ENCODE measurements at regions not wholly inside any gene's neighbourhood (a gene's known extent, or its start where the extent isn't known, plus 50 kb on each side); places are given as distances from the start of the nearest gene placed in this dataset.

DNA sequence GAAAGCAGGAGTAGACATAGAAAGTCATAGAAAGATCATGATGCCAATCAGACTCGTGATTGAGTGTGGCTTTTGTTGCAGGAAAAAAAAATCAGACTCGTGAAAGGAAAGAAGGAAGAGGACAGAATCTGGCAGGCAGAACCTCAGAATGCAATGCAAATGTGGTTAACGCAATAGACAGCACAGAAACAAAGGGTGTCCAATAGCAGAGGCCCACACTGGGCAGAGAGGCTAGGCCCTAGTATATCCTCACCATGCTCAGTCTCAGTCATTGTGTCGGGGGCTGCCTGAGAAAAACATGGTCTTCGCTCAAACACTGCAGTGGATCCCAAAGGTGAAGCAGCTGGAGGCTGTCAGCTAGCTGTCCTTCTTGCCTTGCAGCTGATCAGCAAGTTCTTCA is 102.8 kb upstream of the MAOA start:
- no peaks in the 10 kb centered on the region for H3K27me3 ChIP-seq (ENCODE audit: low read depth, low read length)
- H3K4me2 ChIP-seq (ENCODE audit: low read length) = no peak overlapping the region
- no peaks in the 10 kb centered on the region for H3K36me3 ChIP-seq (replicated peaks; ENCODE audit: low read depth, low read length)
- no peaks in the 10 kb centered on the region for H4K20me1 ChIP-seq (ENCODE audit: insufficient read depth, low read length)
- no peaks in the 10 kb centered on the region for H3K9me3 ChIP-seq (ENCODE audit: insufficient read depth, low read length)
- no peak overlapping the region for H3K27ac ChIP-seq (ENCODE audit: low read length)
- no peaks in the 10 kb centered on the region for H3K4me1 ChIP-seq (ENCODE audit: low read length)
- no peaks in the 10 kb centered on the region for H3K79me2 ChIP-seq (ENCODE audit: low read length)
- H3K4me3 ChIP-seq (ENCODE audit: low read length) = no peak overlapping the region
- no peak overlapping the region for H2AFZ ChIP-seq (ENCODE audit: low read depth, low read length)
- TF ChIP-seq, protein P1, sequence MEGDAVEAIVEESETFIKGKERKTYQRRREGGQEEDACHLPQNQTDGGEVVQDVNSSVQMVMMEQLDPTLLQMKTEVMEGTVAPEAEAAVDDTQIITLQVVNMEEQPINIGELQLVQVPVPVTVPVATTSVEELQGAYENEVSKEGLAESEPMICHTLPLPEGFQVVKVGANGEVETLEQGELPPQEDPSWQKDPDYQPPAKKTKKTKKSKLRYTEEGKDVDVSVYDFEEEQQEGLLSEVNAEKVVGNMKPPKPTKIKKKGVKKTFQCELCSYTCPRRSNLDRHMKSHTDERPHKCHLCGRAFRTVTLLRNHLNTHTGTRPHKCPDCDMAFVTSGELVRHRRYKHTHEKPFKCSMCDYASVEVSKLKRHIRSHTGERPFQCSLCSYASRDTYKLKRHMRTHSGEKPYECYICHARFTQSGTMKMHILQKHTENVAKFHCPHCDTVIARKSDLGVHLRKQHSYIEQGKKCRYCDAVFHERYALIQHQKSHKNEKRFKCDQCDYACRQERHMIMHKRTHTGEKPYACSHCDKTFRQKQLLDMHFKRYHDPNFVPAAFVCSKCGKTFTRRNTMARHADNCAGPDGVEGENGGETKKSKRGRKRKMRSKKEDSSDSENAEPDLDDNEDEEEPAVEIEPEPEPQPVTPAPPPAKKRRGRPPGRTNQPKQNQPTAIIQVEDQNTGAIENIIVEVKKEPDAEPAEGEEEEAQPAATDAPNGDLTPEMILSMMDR (IDR thresholded peaks at IDR 0.05; ENCODE audit: low read depth, low read length) = no peak
- TF ChIP-seq EZH2phosphoT487 (IDR thresholded peaks at IDR 0.05; ENCODE audit: low read depth) = no peak
- H3K9ac ChIP-seq (ENCODE audit: low read length) = no peak overlapping the region

DNA sequence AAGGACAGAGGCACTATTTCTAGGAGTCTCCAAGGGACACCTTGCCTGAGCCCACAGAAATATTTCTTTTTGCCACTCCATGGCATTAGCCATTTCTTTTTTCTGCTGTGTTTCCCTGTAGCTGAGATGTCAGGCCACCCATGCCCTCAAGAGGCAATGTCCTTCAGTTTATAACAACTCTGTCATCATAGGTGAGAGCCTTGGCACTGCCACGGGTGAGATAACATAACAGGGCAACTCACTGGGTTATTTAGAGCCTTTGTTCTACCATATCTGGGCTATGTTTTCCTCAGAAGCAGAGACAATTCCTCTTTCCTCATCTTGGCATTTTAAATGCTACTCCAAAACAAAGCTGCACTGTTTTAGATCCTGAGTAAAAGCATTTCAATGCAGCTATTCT is 99.9 kb upstream of the MAOA start:
- Histone ChIP-seq H3K9ac (ENCODE audit: low read length) (no peak overlapping the region), H3K4me1 (ENCODE audit: low read length) (no peaks in the 10 kb centered on the region), H2AFZ (ENCODE audit: low read depth, low read length) (no peak overlapping the region), H3K4me2 (ENCODE audit: low read length) (no peak overlapping the region), H4K20me1 (ENCODE audit: insufficient read depth, low read length) (no peaks in the 10 kb centered on the region), H3K9me3 (ENCODE audit: insufficient read depth, low read length) (no peaks in the 10 kb centered on the region), H3K36me3 (replicated peaks; ENCODE audit: low read depth, low read length) (no peaks in the 10 kb centered on the region), H3K27me3 (ENCODE audit: low read depth, low read length) (no peaks in the 10 kb centered on the region), H3K4me3 (ENCODE audit: low read length) (no peak overlapping the region), H3K27ac (ENCODE audit: low read length) (no peak overlapping the region), H3K79me2 (ENCODE audit: low read length) (no peaks in the 10 kb centered on the region)
- TF ChIP-seq, protein P1 (IDR thresholded peaks at IDR 0.05; ENCODE audit: low read depth, low read length) = no peak
- no peak for TF ChIP-seq EZH2phosphoT487 (IDR thresholded peaks at IDR 0.05; ENCODE audit: low read depth)

DNA sequence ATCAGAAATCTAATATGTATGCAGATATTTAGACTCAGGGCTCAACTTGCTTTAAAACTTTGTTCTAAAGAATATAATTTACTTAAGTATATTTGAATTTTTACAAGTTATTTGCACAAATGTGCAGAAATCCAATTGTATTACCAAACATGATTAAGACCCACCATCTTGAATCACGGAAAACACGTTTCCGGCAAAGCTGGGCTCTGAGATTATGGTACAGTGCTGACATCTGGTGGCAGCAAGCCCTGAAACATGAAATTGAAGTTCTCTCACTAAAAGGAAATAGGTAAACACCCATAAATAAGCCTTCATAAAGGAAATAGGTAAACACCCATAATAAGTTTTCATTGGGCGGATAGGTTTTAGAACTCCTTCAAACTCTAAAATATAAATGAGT is 98.3 kb upstream of the MAOA start:
- no peaks in the 10 kb centered on the region for H3K79me2 ChIP-seq (ENCODE audit: low read length)
- no peak overlapping the region for H3K27ac ChIP-seq (ENCODE audit: low read length)
- no peak overlapping the region for H3K4me3 ChIP-seq (ENCODE audit: low read length)
- no peaks in the 10 kb centered on the region for H3K36me3 ChIP-seq (replicated peaks; ENCODE audit: low read depth, low read length)
- no peaks in the 10 kb centered on the region for H3K4me1 ChIP-seq (ENCODE audit: low read length)
- peak overlapping the region; percentile 35 for H3K4me2 ChIP-seq (ENCODE audit: low read length)
- TF ChIP-seq, protein P1 (IDR thresholded peaks at IDR 0.05; ENCODE audit: low read depth, low read length) = peak; percentile 70
- TF ChIP-seq EZH2phosphoT487 (IDR thresholded peaks at IDR 0.05; ENCODE audit: low read depth) = no peak
- no peaks in the 10 kb centered on the region for H3K27me3 ChIP-seq (ENCODE audit: low read depth, low read length)
- H3K9me3 ChIP-seq (ENCODE audit: insufficient read depth, low read length) = no peaks in the 10 kb centered on the region
- no peaks in the 10 kb centered on the region for H4K20me1 ChIP-seq (ENCODE audit: insufficient read depth, low read length)
- H3K9ac ChIP-seq (ENCODE audit: low read length) = no peak overlapping the region
- H2AFZ ChIP-seq (ENCODE audit: low read depth, low read length) = peak overlapping the region; percentile 93

DNA sequence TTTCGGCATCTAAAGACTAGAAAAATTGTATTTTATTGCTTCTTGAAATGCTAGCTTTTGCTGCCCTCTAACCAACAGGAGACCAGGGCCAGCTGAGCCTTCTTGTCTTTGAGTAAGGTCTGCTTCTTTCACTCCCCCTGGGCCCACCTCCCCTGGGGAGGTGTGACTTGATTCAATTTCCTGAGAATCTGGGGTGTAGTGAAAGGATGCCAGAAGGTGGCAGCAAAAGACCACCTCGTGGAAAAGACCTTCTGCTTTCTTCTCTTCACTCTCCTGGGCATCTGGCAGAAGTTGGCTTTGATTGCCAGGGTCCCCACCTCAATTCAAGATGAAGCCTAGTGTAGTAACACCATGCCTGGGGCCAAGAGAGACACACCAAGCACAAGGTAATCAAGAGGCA is 96.5 kb upstream of the MAOA start:
- Histone ChIP-seq H2AFZ (ENCODE audit: low read depth, low read length) (no peak overlapping the region), H3K9ac (ENCODE audit: low read length) (no peak overlapping the region), H4K20me1 (ENCODE audit: insufficient read depth, low read length) (no peaks in the 10 kb centered on the region), H3K4me3 (ENCODE audit: low read length) (peak overlapping the region; percentile 42; the same call in 1 of the 2 replicates), H3K36me3 (replicated peaks; ENCODE audit: low read depth, low read length) (no peaks in the 10 kb centered on the region), H3K27me3 (ENCODE audit: low read depth, low read length) (no peaks in the 10 kb centered on the region), H3K9me3 (ENCODE audit: insufficient read depth, low read length) (no peaks in the 10 kb centered on the region), H3K4me2 (ENCODE audit: low read length) (peak overlapping the region; percentile 50), H3K27ac (ENCODE audit: low read length) (no peak overlapping the region), H3K79me2 (ENCODE audit: low read length) (no peaks in the 10 kb centered on the region), H3K4me1 (ENCODE audit: low read length) (no peaks in the 10 kb centered on the region)
- TF ChIP-seq, protein P1 (IDR thresholded peaks at IDR 0.05; ENCODE audit: low read depth, low read length) = peak; percentile 62
- TF ChIP-seq EZH2phosphoT487 (IDR thresholded peaks at IDR 0.05; ENCODE audit: low read depth) = no peak
